GM23338 (cell line): ENCODE measurements at regions not wholly inside any gene's neighbourhood (a gene's known extent, or its start where the extent isn't known, plus 50 kb on each side); places are given as distances from the start of the nearest gene placed in this dataset.

ENCODE experiments used
- ATAC-seq: fragments of 200-7000 bp; cut with Tn5 transposase; 3 replicates; pipeline ENCODE4 v1.9.1; 2020
- DNase-seq: peaks from one replicate; pipeline ENCODE4 v3.0.0-alpha.2; 2015; ENCODE audit warnings: low spot score
- H2AFZ ChIP-seq: fragments of 200-600 bp; sonication (generic); 2 replicates; pipeline ENCODE4 v1.8.0; 2016; ENCODE audit warnings: antibody characterized with exemption, mild to moderate bottlenecking, moderate library complexity
- H3F3A ChIP-seq: fragments of 200-600 bp; sonication (generic); replicated peaks from 2 replicates; pipeline ENCODE4 v1.8.0; 2017; ENCODE audit warnings: antibody characterized with exemption, mixed run types, low read depth
- H3K27ac ChIP-seq: fragments of 200-600 bp; sonication (generic); 2 replicates; pipeline ENCODE4 v1.6.1; 2016; ENCODE audit warnings: low read depth
- H3K27me3 ChIP-seq: fragments of 200-600 bp; sonication (generic); 2 replicates; pipeline ENCODE4 v1.8.0; 2016; ENCODE audit warnings: mild to moderate bottlenecking, mixed run types, moderate library complexity; ENCODE audit not compliant: insufficient read depth
- H3K36me3 ChIP-seq: fragments of 200-600 bp; sonication (generic); 2 replicates; pipeline ENCODE4 v1.8.0; 2016; ENCODE audit warnings: mild to moderate bottlenecking; ENCODE audit not compliant: insufficient read depth
- H3K4me1 ChIP-seq: fragments of 200-600 bp; sonication (generic); 2 replicates; pipeline ENCODE4 v1.8.0; 2016; ENCODE audit warnings: mild to moderate bottlenecking, moderate library complexity; ENCODE audit not compliant: insufficient read depth
- H3K4me2 ChIP-seq: fragments of 200-600 bp; sonication (generic); 2 replicates; pipeline ENCODE4 v1.7.1; 2017; ENCODE audit warnings: mixed run types
- H3K4me3 ChIP-seq: fragments of 200-600 bp; sonication (generic); 2 replicates; pipeline ENCODE4 v1.6.1; 2016; ENCODE audit warnings: mixed run types
- H3K79me2 ChIP-seq: fragments of 200-600 bp; sonication (generic); replicated peaks from 2 replicates; pipeline ENCODE4 v1.8.0; 2017; ENCODE audit warnings: mild to moderate bottlenecking; ENCODE audit not compliant: insufficient read depth
- H3K9me2 ChIP-seq: fragments of 200-600 bp; sonication (generic); 2 replicates; pipeline ENCODE4 v1.8.0; 2017; ENCODE audit not compliant: insufficient read depth
- H4K20me1 ChIP-seq: fragments of 200-600 bp; sonication (generic); replicated peaks from 2 replicates; pipeline ENCODE4 v1.8.0; 2017; ENCODE audit warnings: mild to moderate bottlenecking; ENCODE audit not compliant: insufficient read depth
- H3K27ac Mint-ChIP-seq: 2 replicates; pipeline ENCODE4 v1.8.0; 2020; ENCODE audit warnings: inconsistent platforms, mild to moderate bottlenecking, moderate library complexity, mixed read lengths
- H3K27me3 Mint-ChIP-seq: 3 replicates; pipeline ENCODE4 v1.8.0; 2022; ENCODE audit warnings: low read depth, mild to moderate bottlenecking, moderate library complexity, mixed read lengths, inconsistent platforms; ENCODE audit not compliant: insufficient read depth, poor library complexity
- H3K36me3 Mint-ChIP-seq: 3 replicates; pipeline ENCODE4 v1.8.0; 2021; ENCODE audit warnings: low read depth, mild to moderate bottlenecking, inconsistent platforms, moderate library complexity, mixed read lengths
- H3K4me1 Mint-ChIP-seq: 3 replicates; pipeline ENCODE4 v1.8.0; 2020; ENCODE audit warnings: mild to moderate bottlenecking, inconsistent platforms, mixed read lengths
- H3K4me3 Mint-ChIP-seq: 3 replicates; pipeline ENCODE4 v1.8.0; 2021; ENCODE audit warnings: moderate library complexity, mild to moderate bottlenecking, inconsistent platforms, mixed read lengths
- H3K9me3 Mint-ChIP-seq: 3 replicates; pipeline ENCODE4 v1.8.0; 2020; ENCODE audit warnings: moderate library complexity, mild to moderate bottlenecking, inconsistent platforms, mixed read lengths
- ETS1 ChIP-seq: IDR thresholded peaks from 2 replicates; pipeline ENCODE4 v1.6.1; 2016; ENCODE audit warnings: antibody characterized with exemption
- ZNF462 ChIP-seq: fragments of 250-450 bp; sonication (Bioruptor Pico); IDR thresholded peaks from 2 replicates; pipeline ENCODE4 v1.5.0; 2020; ENCODE audit warnings: mild to moderate bottlenecking, moderate library complexity
- TF ChIP-seq, protein P1 (sequence below), 2 experiments: fragments of 200-600 bp in 1 of 2; sonication (generic) in 1 of 2; conservative IDR thresholded peaks; 2 replicates each; pipeline versions ENCODE4 v1.5.1 to v1.6.1; 2016 to 2017; ENCODE audit warnings: antibody characterized with exemption in 2 of 2, low read depth in 2 of 2, mild to moderate bottlenecking in 2 of 2, moderate library complexity in 1 of 2

GRCh38 chr6:167226383-167226685 lies 64.8 kb upstream of the UNC93A start:
- H3K27me3 Mint-ChIP-seq: peaks cover 13% of the 10 kb centered on the region
- Histone ChIP-seq H3K4me3 (peak overlapping the region; percentile 79), H4K20me1 (0 out of 2 replicates have a peak, but pooled peaks cover 12% of the 10 kb centered on the region), H3K27ac (peak overlapping the region; percentile 66; the same call in 1 of the 2 replicates), H2AFZ (no peak overlapping the region), H3K79me2 (peaks cover 52% of the 10 kb centered on the region), H3F3A (peaks cover 21% of the 10 kb centered on the region), H3K9me2 (no peaks in the 10 kb centered on the region), H3K27me3 (no peaks in the 10 kb centered on the region), H3K4me2 (peak overlapping the region; percentile 84), H3K4me1 (peaks cover 51% of the 10 kb centered on the region), H3K36me3 (no peaks in the 10 kb centered on the region)
- peak overlapping the region; percentile 94; the same call in 2 of the 3 replicates for H3K4me3 Mint-ChIP-seq
- H3K4me1 Mint-ChIP-seq: peaks cover 67% of the 10 kb centered on the region
- peaks cover 27% of the 10 kb centered on the region; the same call in 2 of the 3 replicates for H3K36me3 Mint-ChIP-seq
- 0 out of 2 replicates have a peak, but pooled peaks have one; percentile 0 for TF ChIP-seq ZNF462 (CRISPR knock-in tag)
- TF ChIP-seq, protein P1, sequence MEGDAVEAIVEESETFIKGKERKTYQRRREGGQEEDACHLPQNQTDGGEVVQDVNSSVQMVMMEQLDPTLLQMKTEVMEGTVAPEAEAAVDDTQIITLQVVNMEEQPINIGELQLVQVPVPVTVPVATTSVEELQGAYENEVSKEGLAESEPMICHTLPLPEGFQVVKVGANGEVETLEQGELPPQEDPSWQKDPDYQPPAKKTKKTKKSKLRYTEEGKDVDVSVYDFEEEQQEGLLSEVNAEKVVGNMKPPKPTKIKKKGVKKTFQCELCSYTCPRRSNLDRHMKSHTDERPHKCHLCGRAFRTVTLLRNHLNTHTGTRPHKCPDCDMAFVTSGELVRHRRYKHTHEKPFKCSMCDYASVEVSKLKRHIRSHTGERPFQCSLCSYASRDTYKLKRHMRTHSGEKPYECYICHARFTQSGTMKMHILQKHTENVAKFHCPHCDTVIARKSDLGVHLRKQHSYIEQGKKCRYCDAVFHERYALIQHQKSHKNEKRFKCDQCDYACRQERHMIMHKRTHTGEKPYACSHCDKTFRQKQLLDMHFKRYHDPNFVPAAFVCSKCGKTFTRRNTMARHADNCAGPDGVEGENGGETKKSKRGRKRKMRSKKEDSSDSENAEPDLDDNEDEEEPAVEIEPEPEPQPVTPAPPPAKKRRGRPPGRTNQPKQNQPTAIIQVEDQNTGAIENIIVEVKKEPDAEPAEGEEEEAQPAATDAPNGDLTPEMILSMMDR (conservative IDR thresholded peaks at IDR 0.05; ENCODE audit: low read depth in 2 of 2): no peak
- no peak for TF ChIP-seq ETS1
- no peaks in the 10 kb centered on the region for H3K9me3 Mint-ChIP-seq
- no peak for ATAC-seq
- no peak for DNase-seq
- H3K27ac Mint-ChIP-seq: no peak overlapping the region
